HG03103 (cell line): ENCODE measurements at regions not wholly inside any gene's neighbourhood (a gene's known extent, or its start where the extent isn't known, plus 50 kb on each side); places are given as distances from the start of the nearest gene placed in this dataset.
"Not testable (repeated sequence)": the region's sequence is repeated elsewhere in the genome, so short reads cannot be mapped to it uniquely, and the experiment has no call there.

Source experiments
- ATAC-seq: cut with Tn5 transposase; IDR thresholded peaks from one replicate; pipeline ENCODE4 v1.9.1; 2021; ENCODE audit warnings: low read depth; ENCODE audit not compliant: unreplicated experiment

DNA sequence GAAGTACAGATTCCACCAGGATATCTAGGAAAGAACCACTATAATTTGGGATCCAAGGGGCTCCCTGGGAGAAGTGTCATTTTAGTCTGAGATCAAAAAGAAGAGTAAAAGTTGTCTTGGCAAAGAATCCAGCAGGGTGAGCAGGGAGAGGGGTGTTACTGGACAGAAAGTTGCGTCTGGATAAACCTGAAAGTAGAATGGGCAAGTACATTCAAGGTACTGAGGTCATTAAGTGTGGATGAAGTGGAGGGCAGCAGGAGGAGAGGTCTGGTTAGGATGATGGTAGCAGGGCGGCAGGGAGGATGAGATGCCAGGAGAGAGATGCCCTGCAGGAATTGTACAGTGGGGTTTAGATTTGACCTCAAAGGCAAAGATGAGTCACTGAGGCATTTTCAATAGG lies 253.3 kb downstream of the KLF13 start:
- ATAC-seq, result no peak

DNA sequence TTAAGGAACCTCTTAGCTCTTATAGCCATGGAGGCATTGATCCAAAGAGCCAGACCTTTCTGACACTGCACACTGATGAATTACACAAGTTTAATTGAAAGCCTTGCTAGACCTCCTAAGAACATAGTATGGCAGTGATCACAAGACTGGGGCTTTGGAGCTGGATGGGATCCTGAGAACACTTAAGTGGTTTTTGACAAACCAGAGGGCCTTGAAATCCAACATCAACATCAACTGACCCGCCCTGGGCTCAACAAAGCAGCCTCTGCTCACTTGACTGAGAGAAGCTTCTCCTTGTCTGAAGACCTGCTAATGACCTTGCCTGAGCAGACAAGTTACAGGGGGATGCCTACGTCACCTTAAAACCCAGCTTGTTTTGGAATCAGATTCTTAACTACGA lies 257.6 kb downstream of the KLF13 start:
- no peak for ATAC-seq

DNA sequence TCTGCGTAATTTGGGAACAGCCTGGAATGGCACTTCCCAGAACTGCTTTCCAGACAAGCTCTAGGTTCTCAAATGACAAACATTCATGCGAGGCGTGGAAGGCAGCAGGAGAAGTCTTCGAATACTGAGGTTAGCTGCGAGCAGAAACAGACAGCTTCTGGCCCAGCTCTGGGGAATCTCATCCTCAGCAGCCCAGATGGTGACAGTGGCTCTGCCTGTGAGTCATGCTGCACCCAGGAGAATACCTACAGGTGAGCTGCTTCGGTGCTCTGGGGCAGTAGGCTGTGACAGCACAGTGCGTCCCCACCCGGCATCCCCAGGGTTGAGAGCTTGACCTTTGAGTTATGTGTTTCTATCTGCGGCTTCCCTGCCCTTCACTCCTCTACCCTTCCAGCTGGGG lies 258.6 kb downstream of the KLF13 start:
- ATAC-seq, result no peak

DNA sequence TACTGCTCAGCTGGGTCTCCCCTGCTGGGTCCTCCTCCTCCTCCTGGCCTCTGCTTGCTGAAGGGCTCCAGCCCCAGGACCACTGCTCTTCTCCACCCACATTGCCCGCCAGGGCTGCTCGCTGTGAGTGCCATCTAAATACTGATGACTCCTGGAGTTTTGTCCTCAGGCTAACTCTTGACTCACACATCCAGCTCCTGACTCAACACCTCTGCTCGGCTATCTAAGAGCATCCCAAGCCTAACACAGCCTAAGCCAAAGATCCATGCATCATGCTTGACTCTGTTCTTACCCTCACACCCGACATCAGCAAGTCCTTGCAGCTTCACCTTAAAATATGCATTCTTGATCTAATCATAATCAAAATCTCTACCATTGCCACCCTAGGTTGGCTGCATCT lies 260.2 kb downstream of the KLF13 start:
- no peak for ATAC-seq

DNA sequence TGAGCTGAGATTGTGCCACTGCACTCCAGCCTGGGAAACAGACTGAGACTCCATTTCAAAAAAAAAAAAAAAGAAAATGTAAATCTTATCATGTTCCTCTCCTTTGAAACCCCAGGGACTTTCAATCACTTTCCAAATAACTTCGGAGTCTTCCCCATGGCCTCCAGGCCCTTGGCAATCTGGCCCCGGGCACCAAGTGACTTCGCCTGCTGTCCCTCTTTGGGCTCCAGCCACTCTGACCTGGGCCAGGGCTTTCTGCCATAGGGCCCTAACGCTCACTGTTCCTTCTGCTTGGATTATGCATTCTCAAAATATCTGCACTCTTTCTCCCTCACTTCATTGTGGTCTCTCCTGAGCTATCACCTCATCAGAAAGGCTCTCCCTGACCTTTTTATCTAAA lies 260.9 kb downstream of the KLF13 start:
- no peak for ATAC-seq

DNA sequence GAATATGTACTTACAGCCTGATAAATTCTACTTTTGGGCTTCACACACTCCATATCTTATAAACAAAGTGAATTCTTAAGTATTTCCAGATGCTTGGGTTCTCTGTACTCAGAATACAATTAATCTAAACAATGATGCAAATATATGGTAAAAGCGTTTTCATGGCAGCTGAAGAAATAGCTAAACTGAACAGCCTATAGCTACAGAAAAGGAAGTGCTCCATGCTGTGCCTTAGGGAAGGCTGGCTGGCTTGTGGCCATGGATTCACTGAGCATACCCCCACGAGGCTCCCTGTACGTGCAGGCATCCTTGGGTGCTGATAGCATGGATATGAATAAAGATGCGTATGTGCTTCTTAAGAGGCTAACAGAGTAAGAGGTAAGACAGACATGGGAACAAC lies 264.0 kb downstream of the KLF13 start:
- ATAC-seq, result no peak

DNA sequence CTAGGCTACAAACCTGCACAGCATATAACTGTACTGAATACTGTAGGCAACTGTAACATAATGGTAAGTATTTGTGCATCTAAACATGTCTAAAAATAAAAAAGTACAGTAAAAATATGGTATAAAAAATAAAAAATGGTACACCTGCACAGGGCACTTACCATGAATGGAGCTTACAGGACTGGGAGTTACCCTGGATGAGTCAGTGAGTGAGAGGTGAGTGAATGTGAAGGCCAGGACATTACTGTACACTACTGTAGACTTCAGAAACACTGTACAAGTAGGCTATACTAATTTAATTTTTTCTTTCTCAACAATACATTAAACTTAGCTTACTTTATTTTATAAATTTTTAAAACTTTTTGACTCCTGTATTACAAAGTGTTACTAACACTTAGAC lies 265.3 kb downstream of the KLF13 start:
- no peak for ATAC-seq

DNA sequence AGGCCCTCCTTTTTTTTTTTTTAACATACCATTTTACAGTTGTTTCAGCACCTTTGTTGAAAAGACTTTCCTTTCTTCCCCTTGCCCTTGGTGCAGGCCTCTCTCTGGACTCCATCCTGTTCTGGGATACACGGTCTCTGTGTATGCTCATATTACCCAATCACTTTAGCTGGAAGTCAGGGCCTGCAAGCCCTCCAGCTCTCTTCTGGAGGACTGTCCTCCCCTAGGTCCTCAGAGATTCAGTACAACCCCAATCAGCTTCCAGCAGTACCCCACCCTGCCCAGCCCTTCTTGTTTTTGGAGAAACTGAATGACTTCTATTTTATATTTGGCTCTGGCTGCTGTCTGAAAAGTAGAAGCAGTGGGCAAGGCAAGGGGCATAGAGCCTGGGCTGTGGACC lies 270.8 kb downstream of the KLF13 start:
- no peak for ATAC-seq

DNA sequence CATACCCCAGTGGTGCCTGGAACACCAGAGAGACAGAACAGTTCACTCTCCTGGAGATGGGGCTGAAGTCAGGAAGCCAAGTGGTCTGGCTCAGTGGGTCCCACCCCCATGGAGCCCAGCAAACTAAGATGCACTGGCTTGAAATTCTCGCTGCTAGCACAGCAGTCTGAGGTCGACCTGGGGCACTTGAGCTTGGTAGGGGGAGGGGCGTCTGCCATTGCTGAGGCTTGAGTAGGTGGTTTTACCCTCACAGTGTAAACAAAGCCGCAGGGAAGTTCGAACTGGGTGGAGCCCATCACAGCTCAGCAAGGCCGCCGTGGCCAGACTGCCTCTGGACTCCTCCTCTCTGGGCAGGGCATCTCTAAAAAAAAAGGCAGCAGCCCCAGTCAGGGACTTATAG lies 272.0 kb downstream of the KLF13 start:
- ATAC-seq, result no peak

DNA sequence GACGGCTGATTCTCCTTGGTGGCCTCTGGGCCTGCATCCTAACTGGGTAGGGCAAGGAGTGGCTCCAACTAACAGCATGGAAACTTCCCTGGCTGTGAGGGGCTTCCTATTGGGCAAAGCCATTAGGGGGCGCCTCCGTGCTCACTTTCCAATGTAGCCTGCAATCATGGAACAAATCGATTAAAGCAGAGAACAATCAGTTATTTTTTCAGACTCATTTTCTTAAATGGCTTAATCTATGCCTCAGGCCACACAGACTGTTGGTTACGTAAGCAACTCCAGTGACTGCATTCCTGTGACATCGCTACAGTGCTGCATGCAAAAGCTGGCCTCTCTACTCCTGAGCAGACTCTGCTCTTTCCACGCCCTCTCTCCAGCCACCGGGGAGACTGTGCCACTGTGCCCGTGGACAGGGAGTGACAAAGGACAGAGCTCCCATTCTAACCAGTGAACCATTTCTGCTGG lies 278.9 kb downstream of the KLF13 start:
- no peak for ATAC-seq

DNA sequence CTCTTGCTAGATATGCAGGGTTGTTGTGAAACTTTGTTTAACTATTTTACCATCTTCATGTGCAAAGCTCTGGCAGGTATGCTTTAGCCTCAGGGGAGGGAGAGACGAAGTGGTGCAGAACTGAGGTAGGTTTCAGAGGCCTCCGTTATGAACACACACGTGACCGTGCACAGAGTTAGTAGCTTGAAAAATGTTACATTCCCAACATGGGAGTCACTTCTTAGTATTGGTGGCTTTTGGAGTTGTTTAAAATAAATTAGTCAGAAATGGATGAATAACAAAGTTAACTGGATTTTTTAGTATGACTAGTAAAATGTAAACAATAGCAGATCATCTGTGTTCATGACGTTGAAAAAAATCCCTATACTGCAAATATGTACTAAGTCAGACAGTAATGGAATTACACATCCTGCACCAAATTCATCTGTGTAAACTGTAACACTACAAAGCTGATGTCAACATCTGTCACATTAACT lies 279.6 kb downstream of the KLF13 start:
- ATAC-seq, result no peak

DNA sequence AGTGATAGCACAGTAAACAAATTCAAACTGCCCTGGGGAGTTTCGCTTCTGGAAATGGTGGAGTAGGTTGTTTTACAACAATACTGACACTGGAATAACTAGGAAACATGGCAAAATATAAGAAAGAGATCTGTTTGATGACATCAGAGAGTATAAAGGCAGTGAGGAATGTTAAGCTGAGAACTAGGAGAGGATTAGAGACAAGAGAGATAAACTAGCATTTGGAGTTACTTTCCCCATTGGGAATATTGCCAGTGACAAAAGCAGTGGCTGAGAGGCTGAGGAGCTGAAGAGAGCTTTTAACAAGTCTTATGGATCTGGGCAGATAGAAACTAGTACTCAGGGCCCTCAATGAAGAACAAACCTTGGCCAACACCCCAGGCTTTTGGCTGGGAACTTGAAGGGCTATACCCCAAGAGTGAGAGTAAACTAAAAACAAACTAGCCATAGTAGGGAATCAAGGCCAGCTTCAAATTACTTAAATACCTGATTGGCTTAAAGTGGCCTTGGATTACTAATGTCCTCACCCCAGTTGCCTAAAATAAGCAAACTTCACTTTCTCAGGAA lies 280.4 kb downstream of the KLF13 start:
- no peak for ATAC-seq

DNA sequence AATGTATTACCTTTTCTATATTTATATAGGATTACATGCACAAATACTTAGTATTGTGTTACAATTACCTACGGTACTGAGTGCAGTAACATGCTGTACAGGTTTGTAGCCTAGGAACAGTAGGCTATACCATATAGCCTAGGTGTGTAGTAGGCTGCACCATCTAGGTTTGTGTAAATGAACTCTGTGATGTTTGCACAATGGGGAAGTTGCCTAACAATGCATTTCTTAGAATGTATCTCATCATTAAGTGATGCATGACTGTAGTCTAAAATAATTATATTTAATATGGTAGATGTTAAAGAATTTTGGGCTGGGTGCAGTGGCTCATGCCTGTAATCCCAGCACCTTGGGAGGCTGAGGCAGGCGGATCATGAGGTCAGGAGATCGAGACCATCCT lies 281.0 kb downstream of the KLF13 start:
- ATAC-seq, result no peak

DNA sequence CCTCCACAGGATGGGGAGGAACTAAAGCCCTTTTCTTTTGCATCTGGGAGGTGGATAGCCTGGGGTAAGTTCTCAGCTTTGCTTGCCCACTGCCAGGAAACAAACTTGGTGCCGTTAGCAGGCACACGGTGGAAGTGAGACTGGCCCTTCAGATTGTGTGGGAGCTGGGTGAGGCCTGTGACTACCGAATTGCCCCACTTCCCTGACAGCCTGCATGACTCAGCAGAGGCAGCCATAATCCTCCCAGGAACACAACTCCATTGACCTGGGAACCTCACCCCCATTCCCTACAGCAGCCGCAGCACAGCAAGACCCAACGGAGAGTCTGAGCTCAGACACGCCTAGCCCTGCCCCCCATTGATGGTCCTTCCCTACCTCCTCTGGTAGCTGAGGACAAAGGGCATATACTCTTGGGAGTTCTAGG lies 282.6 kb downstream of the KLF13 start:
- ATAC-seq, result no peak

DNA sequence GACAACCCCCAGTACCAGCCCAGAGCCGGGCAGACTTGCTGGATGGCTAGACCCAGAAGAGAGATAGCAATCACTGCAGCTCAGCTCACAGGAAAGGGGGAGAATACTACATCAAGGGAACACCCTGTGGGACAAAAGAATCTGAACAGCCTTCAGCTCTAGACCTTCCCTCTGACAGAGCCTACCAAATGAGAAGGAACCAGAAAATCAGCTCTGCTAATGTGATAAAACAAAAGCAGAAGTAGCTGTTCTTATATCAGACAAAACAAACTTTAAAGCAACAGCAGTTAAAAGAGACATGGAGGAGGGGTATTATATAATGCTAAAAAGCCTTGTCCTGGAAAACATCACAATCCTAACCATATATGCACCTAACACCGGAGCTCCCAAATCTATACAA lies 283.3 kb downstream of the KLF13 start:
- no peak for ATAC-seq

DNA sequence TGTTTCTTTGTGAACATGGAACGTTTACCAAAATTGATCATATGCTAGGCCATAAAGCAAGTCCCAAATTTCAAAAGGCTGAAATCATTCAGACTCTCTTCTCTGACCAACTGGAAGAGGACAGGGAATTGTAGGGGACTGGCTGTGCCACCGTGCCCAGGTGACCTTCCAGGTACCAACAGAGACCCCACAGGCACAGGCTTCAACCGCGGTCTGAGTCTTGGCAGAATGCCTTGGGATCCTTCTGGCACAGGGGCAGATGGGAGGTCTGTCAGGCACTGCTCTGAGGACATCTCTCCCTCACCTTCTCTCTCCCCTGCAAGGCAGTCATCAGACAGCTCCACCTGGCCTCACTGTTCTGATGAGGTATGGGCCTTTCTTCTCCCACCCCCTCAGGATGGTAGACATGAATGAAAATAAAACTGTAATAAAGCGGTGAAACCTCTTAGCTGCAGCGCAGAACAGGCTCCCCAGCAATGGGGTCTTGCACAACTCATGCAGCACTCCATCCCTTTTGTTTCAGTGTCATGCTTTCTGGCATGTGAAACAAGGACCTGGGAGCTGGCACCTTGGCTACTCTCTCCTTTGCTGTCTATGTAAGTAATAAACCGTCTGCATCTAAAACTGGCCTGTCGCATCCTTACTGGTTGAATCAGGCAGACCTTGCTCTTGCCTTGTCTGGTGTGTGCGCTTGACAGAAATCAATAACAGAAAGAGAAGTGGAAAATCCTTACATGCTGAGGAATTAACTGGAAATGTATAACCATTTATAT lies 289.2 kb downstream of the KLF13 start:
- ATAC-seq, result no peak

DNA sequence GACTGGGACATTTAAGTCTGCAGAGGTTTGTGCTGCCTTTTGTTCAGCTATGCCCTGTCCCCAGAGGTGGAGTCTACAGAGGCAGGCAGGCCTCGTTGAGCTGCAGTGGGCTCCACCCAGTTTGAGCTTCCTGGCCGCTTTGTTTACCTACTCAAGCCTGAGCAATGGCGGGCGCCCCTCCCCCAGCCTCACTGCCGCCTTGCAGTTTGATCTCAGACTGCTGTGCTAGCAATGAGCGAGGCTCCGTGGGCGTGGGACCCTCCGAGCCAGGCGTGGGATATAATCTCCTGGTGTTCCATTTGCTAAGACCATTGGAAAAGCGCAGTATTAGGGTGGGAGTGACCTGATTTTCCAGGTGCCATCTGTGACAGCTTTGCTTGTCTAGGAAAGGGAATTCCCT lies 296.7 kb downstream of the KLF13 start:
- not testable (repeated sequence) for ATAC-seq

DNA sequence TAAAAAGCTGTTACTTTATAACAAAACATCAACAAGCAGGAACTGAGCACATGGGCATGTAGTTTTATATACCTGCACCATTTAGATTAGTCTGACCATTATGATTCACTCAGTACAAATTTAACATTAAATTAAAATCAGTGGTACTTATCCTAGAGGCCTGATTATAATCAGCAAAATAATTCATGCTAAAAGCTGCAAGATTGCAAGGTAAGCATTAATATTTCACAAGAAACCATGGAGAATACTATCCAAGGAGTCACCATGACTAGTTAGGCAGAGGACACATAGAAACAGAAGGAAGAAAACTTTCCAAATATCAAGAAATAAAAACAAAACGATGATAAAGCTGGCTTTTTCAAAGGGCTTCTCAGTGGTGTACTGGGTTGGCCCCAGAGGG lies 297.5 kb downstream of the KLF13 start:
- not testable (repeated sequence) for ATAC-seq

DNA sequence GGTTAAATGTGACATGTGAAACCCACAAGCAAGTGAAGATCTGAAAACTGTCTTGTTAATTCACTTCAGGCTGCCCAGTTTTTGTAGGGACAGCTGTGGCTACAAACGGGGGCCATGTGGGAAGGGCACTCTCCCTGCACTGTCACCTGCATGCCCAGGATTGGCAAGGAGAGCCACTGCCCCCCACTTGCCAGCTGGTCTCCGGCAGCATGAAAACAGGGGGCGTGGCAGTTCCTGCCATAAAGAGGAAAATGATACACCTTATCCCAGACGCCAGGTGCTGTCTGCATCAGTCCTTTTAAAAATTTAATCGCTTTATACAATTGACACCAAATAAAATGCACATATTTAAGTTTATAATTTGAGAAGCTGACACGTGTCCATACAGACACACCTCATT lies 309.1 kb downstream of the KLF13 start:
- ATAC-seq, result not testable (repeated sequence)

DNA sequence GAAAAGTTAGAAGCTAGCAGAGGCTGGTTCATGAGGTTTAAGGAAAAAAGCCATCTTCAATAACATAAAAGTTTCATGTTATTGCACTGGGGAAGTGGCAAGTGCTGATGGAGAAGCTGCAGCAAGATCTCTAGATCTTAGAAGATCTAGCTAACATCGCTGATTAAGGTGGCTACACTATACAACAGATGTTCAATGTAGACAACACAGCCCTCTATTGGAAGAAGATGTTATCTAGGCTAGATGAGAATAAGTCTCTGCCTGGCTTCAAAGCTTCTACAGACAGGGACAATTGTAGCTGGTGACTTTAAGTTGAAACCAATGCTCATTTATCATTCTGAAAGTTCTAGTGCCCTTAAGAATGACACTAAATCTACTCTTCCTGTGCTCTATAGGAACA lies 310.3 kb downstream of the KLF13 start:
- not testable (repeated sequence) for ATAC-seq

DNA sequence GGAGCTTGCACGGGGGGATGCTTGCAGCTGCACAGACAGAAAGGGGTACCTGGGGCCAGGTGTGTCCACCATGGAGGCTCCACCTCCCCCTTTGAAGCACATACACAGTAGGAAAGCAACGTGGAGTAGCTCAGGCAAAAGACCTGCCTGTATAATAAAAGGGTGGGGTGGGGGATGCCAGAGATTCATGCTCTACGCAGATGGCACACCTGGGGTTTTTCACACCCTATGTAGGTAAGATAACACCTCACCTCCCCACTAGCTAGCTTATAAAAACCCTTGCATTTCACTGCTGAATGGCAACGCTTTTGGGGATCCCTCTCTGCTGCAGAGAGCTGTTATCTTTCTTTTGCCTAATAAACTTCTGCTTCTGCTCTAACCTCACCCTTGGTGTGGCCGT lies 317.3 kb downstream of the KLF13 start:
- ATAC-seq, result not testable (repeated sequence)

DNA sequence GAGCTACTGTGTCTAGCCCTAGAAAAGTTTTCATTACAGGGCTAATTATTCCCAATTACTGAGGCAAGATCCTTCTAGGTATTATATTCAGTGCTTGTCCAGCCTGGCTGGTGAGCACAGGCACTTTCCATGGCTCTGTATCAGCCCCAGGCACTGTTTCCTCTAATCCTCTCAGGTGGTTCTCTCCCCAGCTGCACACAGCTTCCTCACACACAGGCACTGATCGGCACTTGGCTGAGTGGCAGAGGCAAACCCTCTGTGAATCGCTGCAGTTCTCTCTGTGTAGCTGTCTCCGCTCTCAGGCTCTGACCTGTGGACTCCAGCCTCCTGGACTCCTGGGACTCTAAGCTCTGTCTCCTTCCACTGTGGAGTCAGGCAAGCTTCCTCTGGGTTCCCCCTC lies 318.1 kb downstream of the KLF13 start:
- ATAC-seq, result not testable (repeated sequence)
